Testis (tissue), 2 donors: ENCODE measurements at regions not wholly inside any gene's neighbourhood (a gene's known extent, or its start where the extent isn't known, plus 50 kb on each side); places are given as distances from the start of the nearest gene placed in this dataset.

Source experiments
- POLR2A ChIP-seq: fragments of 450-650 bp; IDR thresholded peaks from one replicate; pipeline ENCODE4 v1.6.1; 2017; ENCODE audit warnings: antibody characterized with exemption, mild to moderate bottlenecking, moderate library complexity
- TF ChIP-seq, protein P1 (sequence below), 3 experiments: fragments of 450-650 bp in 2 of 3; fragments of 200-600 bp in 1 of 3; sonication (generic) in 1 of 3; IDR thresholded peaks; one replicate each; pipeline ENCODE4 v1.5.1; 2016 to 2019; ENCODE audit warnings: antibody characterized with exemption in 3 of 3, mild to moderate bottlenecking in 2 of 3, moderate library complexity in 1 of 3

DNA sequence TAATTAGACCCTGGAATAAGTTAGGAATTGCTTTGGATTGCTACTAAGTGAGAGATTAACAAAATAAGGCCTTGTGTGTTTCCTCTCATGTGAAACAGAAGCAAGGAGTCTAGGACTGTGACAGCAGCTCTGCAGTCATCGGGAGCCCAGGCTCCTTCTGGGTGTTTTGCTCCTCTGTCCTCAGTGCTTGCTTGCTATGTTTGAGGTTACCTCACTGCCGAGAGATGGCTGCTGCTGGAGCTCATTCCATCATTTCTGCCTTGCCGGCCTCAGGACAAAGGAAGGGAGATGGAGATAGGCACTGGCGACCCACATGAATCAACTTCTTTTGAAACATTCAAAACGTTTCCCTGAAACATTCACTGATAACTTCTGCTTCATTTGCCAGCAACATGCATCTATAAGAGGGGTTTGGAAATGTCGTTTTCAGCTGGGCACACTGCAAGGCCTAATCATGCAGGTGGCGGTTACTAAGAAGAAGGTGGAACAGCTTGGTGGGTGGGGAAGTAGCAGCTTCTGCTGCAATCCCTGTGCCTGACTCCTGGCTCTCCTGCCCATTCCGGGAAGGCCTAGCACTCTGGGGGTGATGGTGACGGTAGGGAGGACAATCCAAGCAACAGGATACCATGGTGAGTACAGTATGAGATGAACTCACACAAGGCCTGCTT lies 77.2 kb upstream of the CD180 start:
- TF ChIP-seq, protein P1, sequence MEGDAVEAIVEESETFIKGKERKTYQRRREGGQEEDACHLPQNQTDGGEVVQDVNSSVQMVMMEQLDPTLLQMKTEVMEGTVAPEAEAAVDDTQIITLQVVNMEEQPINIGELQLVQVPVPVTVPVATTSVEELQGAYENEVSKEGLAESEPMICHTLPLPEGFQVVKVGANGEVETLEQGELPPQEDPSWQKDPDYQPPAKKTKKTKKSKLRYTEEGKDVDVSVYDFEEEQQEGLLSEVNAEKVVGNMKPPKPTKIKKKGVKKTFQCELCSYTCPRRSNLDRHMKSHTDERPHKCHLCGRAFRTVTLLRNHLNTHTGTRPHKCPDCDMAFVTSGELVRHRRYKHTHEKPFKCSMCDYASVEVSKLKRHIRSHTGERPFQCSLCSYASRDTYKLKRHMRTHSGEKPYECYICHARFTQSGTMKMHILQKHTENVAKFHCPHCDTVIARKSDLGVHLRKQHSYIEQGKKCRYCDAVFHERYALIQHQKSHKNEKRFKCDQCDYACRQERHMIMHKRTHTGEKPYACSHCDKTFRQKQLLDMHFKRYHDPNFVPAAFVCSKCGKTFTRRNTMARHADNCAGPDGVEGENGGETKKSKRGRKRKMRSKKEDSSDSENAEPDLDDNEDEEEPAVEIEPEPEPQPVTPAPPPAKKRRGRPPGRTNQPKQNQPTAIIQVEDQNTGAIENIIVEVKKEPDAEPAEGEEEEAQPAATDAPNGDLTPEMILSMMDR (IDR thresholded peaks at IDR 0.05), result no peak
- TF ChIP-seq POLR2A, result no peak
